OCI-LY3 (cell line): ENCODE measurements at regions not wholly inside any gene's neighbourhood (a gene's known extent, or its start where the extent isn't known, plus 50 kb on each side); places are given as distances from the start of the nearest gene placed in this dataset.

Source experiments
- H2AFZ ChIP-seq: fragments of 200-600, 300-600 bp; shearing (Covaris generic); 2 replicates; pipeline ENCODE4 v1.6.0; 2014; ENCODE audit warnings: antibody characterized with exemption, low read depth, low read length
- H3K27ac ChIP-seq: fragments of 200-600, 300-600 bp; sonication (generic); 2 replicates; pipeline ENCODE4 v1.5.1; 2014; ENCODE audit warnings: mild to moderate bottlenecking, low read length, moderate library complexity, mixed read lengths
- H3K27me3 ChIP-seq: fragments of 200-600, 300-600 bp; sonication (generic); 2 replicates; pipeline ENCODE4 v1.6.1; 2014; ENCODE audit warnings: low read depth, low read length, mixed read lengths
- H3K36me3 ChIP-seq: fragments of 200-600, 300-600 bp; sonication (generic); replicated peaks from 2 replicates; pipeline ENCODE3; 2014; ENCODE audit warnings: low read depth, low read length, mixed read lengths
- H3K4me1 ChIP-seq: fragments of 300-600, 200-600 bp; sonication (generic); 2 replicates; pipeline ENCODE4 v1.6.1; 2014; ENCODE audit warnings: low read length, mixed read lengths
- H3K4me2 ChIP-seq: fragments of 200-600, 300-600 bp; sonication (generic); 2 replicates; pipeline ENCODE4 v1.6.1; 2014; ENCODE audit warnings: low read length, mixed read lengths
- H3K4me3 ChIP-seq: fragments of 300-600, 200-600 bp; sonication (generic); 2 replicates; pipeline ENCODE4 v1.5.1; 2014; ENCODE audit warnings: antibody characterized with exemption, mild to moderate bottlenecking, low read length, moderate library complexity
- H3K79me2 ChIP-seq: fragments of 300-600, 200-600 bp; shearing (Covaris generic); 2 replicates; pipeline ENCODE4 v1.6.1; 2014; ENCODE audit warnings: mild to moderate bottlenecking, low read length, mixed read lengths
- H3K9ac ChIP-seq: fragments of 300-600, 200-600 bp; shearing (Covaris generic); 2 replicates; pipeline ENCODE4 v1.6.0; 2014; ENCODE audit warnings: mild to moderate bottlenecking, low read length, moderate library complexity
- H3K9me3 ChIP-seq: fragments of 200-600, 300-600 bp; shearing (Covaris generic); 2 replicates; pipeline ENCODE4 v1.6.1; 2014; ENCODE audit warnings: low read length, mixed read lengths; ENCODE audit not compliant: insufficient read depth
- H4K20me1 ChIP-seq: fragments of 200-600, 300-600 bp; sonication (generic); 2 replicates; pipeline ENCODE4 v1.6.1; 2016; ENCODE audit warnings: low read length, mixed read lengths; ENCODE audit not compliant: insufficient read depth
- EZH2phosphoT487 ChIP-seq: fragments of 200-600 bp; shearing (Covaris generic); IDR thresholded peaks from 2 replicates; pipeline ENCODE4 v1.6.1; 2018; ENCODE audit warnings: antibody characterized with exemption, mixed run types, low read depth
- TF ChIP-seq, protein P1 (sequence below): fragments of 200-600, 300-600 bp; sonication (generic); IDR thresholded peaks from 2 replicates; pipeline ENCODE4 v1.5.1; 2014; ENCODE audit warnings: antibody characterized with exemption, low read length, low read depth

DNA sequence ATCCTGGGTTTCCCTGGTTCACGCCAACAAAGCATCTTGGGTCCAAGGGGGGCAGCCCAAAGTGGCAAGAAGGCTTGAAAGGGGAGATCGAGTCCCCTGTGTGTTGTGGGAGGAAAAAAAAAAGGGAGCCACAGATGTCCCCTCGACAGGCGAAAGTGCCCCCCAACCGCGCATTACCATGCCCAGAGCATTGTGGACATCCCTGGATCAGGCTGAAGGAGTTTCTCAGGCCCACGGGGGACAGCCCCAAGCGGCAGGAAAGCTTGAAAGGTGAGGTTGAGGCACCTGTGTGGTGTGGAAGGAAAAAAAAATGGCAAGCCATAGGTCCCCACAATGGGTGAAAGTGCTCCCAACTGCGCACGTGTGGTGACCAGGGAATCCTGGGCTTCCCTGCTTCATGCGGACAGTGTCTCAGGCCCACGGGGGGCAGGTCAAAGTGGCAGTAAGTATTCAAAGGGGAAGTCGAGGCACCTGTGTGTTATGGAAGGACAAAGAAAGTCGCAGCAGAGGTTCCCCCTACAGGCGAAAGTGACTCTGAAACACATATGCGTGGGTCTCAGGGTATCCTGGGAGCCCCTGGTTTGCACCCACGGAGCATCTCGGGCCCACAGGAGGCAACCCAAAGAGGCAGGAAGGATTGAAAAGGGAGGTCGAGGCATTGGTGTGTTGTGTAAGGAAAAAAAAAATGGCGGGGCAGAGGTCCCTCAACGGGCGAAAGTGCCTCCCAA, 580.1 kb downstream of the ALG10 start:
- Histone ChIP-seq H3K4me3 (no peak overlapping the region), H3K4me1 (no peaks in the 10 kb centered on the region), H3K9me3 (no peaks in the 10 kb centered on the region; the same call in 1 of the 2 replicates), H3K27me3 (no peaks in the 10 kb centered on the region), H3K4me2 (no peak overlapping the region), H3K36me3 (no peaks in the 10 kb centered on the region), H3K27ac (no peak overlapping the region), H3K9ac (no peak overlapping the region), H3K79me2 (no peaks in the 10 kb centered on the region), H4K20me1 (no peaks in the 10 kb centered on the region), H2AFZ (no peak overlapping the region)
- no peak for TF ChIP-seq EZH2phosphoT487
- TF ChIP-seq, protein P1, sequence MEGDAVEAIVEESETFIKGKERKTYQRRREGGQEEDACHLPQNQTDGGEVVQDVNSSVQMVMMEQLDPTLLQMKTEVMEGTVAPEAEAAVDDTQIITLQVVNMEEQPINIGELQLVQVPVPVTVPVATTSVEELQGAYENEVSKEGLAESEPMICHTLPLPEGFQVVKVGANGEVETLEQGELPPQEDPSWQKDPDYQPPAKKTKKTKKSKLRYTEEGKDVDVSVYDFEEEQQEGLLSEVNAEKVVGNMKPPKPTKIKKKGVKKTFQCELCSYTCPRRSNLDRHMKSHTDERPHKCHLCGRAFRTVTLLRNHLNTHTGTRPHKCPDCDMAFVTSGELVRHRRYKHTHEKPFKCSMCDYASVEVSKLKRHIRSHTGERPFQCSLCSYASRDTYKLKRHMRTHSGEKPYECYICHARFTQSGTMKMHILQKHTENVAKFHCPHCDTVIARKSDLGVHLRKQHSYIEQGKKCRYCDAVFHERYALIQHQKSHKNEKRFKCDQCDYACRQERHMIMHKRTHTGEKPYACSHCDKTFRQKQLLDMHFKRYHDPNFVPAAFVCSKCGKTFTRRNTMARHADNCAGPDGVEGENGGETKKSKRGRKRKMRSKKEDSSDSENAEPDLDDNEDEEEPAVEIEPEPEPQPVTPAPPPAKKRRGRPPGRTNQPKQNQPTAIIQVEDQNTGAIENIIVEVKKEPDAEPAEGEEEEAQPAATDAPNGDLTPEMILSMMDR: no peak

DNA sequence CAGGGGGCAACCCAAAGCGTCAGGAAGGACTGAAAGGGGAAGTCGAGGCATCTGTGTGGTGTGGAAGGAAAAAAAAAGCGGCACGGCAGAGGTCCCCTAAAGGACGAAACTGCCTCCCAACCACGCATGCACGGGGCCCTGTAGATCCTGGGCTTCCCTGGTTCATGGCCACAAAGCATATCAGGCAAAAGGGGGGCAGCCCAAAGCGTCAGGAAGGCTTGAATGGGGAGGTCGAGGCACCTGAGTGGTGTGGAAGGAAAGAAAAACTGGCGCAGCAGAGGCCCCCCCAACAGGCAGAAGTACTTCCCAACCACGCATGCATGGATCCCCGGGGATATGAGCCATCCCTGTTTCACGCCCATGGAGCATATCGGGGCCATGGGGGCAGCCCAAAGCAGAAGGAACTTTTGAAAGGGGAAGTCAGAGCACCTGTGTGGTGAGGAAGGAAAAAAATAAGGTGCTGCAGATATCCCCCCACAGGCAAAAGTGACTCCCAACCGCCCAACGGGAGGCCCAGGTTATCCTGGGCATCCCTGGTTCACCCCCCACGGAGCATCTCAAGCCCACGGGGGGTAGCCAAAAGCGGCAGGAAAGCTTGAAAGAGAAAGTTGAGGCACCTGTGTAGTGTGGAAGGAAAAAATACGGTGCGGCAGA, 581.2 kb downstream of the ALG10 start:
- H4K20me1 ChIP-seq: no peaks in the 10 kb centered on the region
- no peaks in the 10 kb centered on the region for H3K36me3 ChIP-seq
- H3K27ac ChIP-seq: no peak overlapping the region
- H3K4me1 ChIP-seq: no peaks in the 10 kb centered on the region
- H3K9me3 ChIP-seq: no peaks in the 10 kb centered on the region; the same call in 1 of the 2 replicates
- no peak overlapping the region for H2AFZ ChIP-seq
- H3K79me2 ChIP-seq: no peaks in the 10 kb centered on the region
- no peaks in the 10 kb centered on the region for H3K27me3 ChIP-seq
- TF ChIP-seq, protein P1: no peak
- TF ChIP-seq EZH2phosphoT487: no peak
- no peak overlapping the region for H3K4me2 ChIP-seq
- no peak overlapping the region for H3K4me3 ChIP-seq
- H3K9ac ChIP-seq: no peak overlapping the region

DNA sequence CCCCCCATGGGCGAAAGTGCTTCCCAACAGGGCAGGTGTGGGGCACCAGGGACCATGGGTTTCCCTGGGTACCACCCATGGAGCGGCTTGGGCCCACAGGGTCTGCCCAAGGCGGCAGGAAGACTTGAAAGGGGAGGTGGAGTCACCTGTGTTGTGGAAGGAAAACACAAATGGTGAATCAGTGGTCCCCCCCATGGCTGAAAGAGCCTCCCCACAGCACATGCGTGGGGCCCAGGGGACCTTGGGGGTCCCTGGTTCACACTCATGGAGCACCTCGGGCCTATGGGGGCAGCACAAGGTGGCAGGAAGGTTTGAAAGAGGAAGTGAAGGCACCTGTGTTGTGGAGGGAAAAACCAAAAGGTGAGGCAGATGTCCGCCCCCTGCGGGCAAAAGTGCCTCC, 581.9 kb downstream of the ALG10 start:
- no peaks in the 10 kb centered on the region for H3K4me1 ChIP-seq
- H2AFZ ChIP-seq: no peak overlapping the region
- no peak overlapping the region for H3K27ac ChIP-seq
- no peak for TF ChIP-seq EZH2phosphoT487
- TF ChIP-seq, protein P1: no peak
- no peaks in the 10 kb centered on the region for H3K36me3 ChIP-seq
- H3K9me3 ChIP-seq: no peaks in the 10 kb centered on the region; the same call in 1 of the 2 replicates
- no peak overlapping the region for H3K4me3 ChIP-seq
- no peaks in the 10 kb centered on the region for H4K20me1 ChIP-seq
- H3K27me3 ChIP-seq: no peaks in the 10 kb centered on the region
- H3K4me2 ChIP-seq: no peak overlapping the region
- H3K79me2 ChIP-seq: no peaks in the 10 kb centered on the region
- no peak overlapping the region for H3K9ac ChIP-seq

DNA sequence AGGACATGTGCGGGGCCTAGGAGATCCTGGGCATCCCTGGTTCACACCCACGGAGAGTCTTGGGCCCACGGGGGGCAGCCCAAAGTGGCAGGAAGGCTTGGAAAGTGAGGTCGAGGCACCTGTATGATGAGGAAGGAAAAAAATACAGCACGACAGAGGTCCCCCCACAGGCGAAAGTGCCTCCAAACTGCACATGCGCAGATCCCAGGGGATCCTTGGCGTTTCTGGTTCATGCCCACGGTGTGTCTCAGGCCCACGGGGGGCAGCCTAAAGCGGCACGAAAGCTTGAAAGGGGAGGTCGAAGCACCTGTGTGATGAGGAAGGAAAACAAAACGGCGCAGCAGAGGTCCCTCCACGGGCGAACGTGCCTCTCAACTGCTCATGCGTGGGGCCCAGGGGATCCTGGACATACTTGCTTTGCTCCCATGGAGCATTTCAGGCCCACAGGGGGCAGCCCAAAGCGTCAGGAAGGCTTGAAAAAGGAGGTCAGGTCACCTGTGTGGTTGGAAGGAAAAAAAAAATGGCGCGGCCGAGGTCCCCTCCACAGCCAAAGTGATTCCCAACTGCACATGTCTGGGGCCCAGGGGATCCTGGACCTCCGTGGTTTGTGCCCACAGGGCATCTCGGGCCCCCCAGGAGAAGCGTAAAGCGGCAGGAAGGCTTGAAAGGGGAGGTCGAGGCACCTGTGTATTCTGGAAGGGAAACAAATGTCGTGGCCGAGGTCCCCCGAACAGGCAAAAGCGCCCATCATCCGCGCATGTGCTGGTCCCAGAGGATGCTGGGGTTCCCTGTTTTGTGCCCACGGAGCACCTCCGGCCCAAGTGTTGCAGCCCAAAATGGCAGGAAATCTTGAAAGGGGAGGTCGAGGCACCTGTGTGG, 582.6 kb downstream of the ALG10 start:
- no peaks in the 10 kb centered on the region for H3K79me2 ChIP-seq
- no peak overlapping the region for H3K4me3 ChIP-seq
- H3K9me3 ChIP-seq: no peaks in the 10 kb centered on the region; the same call in 1 of the 2 replicates
- no peaks in the 10 kb centered on the region for H3K4me1 ChIP-seq
- no peaks in the 10 kb centered on the region for H4K20me1 ChIP-seq
- no peaks in the 10 kb centered on the region for H3K36me3 ChIP-seq
- H3K27ac ChIP-seq: no peak overlapping the region
- H2AFZ ChIP-seq: no peak overlapping the region
- TF ChIP-seq, protein P1: no peak
- TF ChIP-seq EZH2phosphoT487: no peak
- H3K4me2 ChIP-seq: no peak overlapping the region
- H3K9ac ChIP-seq: no peak overlapping the region
- no peaks in the 10 kb centered on the region for H3K27me3 ChIP-seq
